Activated B cell treated with CpG ODN at 0.5 μM for 24 hours (primary cell): ENCODE measurements at regions not wholly inside any gene's neighbourhood (a gene's known extent, or its start where the extent isn't known, plus 50 kb on each side); places are given as distances from the start of the nearest gene placed in this dataset.

Experiments
- ATAC-seq: fragments of 200-7000 bp; cut with Tn5 transposase; one replicate; pipeline ENCODE4 v1.10.0; 2021; ENCODE audit warnings: low read depth, mild to moderate bottlenecking, moderate library complexity
- CTCF ChIA-PET: fragments of 350-600 bp; sonication (Branson Sonifier 250); formaldehyde crosslinking; loops from one replicate; lab custom pipeline; 2021; ENCODE audit warnings: antibody characterized with exemption; lab: Charles Lee
- POLR2A ChIA-PET: fragments of 350-600 bp; sonication (Branson Sonifier 250); formaldehyde crosslinking; loops from one replicate; lab custom pipeline; 2021; ENCODE audit warnings: antibody characterized with exemption; lab: Charles Lee
- DNase-seq: peaks from one replicate; pipeline ENCODE4 v3.0.0; 2022
- H3K27ac Mint-ChIP-seq: one replicate; pipeline ENCODE4 v1.8.0; 2020; ENCODE audit warnings: mixed read lengths
- H3K27me3 Mint-ChIP-seq: one replicate; pipeline ENCODE4 v1.8.0; 2021; ENCODE audit warnings: mixed read lengths
- H3K36me3 Mint-ChIP-seq: one replicate; pipeline ENCODE4 v1.8.0; 2021; ENCODE audit warnings: low read depth, mixed read lengths
- H3K4me1 Mint-ChIP-seq: one replicate; pipeline ENCODE4 v1.8.0; 2021; ENCODE audit warnings: mixed read lengths
- H3K4me3 Mint-ChIP-seq: one replicate; pipeline ENCODE4 v1.8.0; 2020; ENCODE audit warnings: mild to moderate bottlenecking, mixed read lengths
- H3K9me3 Mint-ChIP-seq: one replicate; pipeline ENCODE4 v1.8.0; 2020; ENCODE audit warnings: mixed read lengths
- intact Hi-C: fragments of 100-400 bp; cut with micrococcal nuclease; formaldehyde crosslinking; loops from one replicate; pipeline ENCODE4 v1.15.1; 2024
- TF ChIP-seq, protein P1 (sequence below): fragments of 200-600 bp; IDR thresholded peaks from one replicate; pipeline ENCODE4 v1.8.0; 2022; ENCODE audit warnings: antibody characterized with exemption, mild to moderate bottlenecking

DNA sequence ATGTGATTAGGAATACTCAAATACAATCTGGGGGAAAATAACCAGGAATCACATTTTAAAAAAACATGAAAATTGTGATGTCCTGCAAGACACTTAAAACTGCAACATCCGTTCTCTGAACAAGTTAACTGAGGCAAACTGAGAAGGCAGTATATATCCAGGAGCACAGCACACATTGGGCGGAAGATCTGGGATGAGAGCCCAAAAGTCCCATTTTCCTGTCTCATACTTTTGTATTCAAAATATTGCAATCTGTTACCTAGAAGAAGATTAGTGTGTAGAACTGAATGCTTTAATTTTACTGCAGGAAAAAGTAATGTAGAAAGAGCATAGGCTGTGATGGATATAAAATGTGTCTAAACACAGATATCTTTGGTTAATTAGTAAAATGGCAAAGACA, 276.8 kb upstream of the FANCL start:
- Mint-ChIP-seq H3K9me3 (no peaks in the 10 kb centered on the region), H3K27me3 (peaks cover 2% of the 10 kb centered on the region), H3K4me3 (no peak overlapping the region), H3K4me1 (no peaks in the 10 kb centered on the region), H3K36me3 (no peaks in the 10 kb centered on the region), H3K27ac (no peak overlapping the region)
- TF ChIP-seq, protein P1, sequence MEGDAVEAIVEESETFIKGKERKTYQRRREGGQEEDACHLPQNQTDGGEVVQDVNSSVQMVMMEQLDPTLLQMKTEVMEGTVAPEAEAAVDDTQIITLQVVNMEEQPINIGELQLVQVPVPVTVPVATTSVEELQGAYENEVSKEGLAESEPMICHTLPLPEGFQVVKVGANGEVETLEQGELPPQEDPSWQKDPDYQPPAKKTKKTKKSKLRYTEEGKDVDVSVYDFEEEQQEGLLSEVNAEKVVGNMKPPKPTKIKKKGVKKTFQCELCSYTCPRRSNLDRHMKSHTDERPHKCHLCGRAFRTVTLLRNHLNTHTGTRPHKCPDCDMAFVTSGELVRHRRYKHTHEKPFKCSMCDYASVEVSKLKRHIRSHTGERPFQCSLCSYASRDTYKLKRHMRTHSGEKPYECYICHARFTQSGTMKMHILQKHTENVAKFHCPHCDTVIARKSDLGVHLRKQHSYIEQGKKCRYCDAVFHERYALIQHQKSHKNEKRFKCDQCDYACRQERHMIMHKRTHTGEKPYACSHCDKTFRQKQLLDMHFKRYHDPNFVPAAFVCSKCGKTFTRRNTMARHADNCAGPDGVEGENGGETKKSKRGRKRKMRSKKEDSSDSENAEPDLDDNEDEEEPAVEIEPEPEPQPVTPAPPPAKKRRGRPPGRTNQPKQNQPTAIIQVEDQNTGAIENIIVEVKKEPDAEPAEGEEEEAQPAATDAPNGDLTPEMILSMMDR, result no peak
- intact Hi-C loops, result no loop called here
- ChIA-PET POLR2A (no interaction called here), CTCF (no interaction called here)
- no peak for ATAC-seq
- DNase-seq, result no peak

DNA sequence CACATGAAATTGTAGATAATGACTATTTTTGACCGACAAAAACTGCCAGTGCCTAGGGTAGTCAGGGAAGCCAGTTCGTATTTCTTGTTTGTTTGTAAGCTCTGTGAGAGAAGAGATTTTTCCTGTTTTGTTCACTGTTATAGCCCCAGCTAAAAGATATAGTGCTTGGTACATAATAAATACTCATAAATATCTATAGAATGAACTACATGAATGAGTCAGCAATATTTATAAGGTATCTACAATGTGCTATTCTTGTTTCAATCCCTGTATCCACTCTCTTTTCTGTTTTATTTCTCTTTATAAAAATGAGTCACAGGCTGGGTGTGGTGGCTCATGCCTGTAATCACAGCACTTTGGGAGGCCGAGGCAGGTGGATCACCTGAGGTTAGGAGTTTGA, 275.6 kb upstream of the FANCL start:
- H3K27me3 Mint-ChIP-seq, result peaks cover 2% of the 10 kb centered on the region
- DNase-seq (no peak), ATAC-seq (no peak)
- TF ChIP-seq, protein P1, result no peak
- H3K4me3 Mint-ChIP-seq, result no peak overlapping the region
- H3K9me3 Mint-ChIP-seq, result no peaks in the 10 kb centered on the region
- no peaks in the 10 kb centered on the region for H3K4me1 Mint-ChIP-seq
- POLR2A ChIA-PET, result no interaction called here
- H3K27ac Mint-ChIP-seq, result no peak overlapping the region
- no peaks in the 10 kb centered on the region for H3K36me3 Mint-ChIP-seq
- CTCF ChIA-PET, result no interaction called here
- intact Hi-C loops, result no loop called here

DNA sequence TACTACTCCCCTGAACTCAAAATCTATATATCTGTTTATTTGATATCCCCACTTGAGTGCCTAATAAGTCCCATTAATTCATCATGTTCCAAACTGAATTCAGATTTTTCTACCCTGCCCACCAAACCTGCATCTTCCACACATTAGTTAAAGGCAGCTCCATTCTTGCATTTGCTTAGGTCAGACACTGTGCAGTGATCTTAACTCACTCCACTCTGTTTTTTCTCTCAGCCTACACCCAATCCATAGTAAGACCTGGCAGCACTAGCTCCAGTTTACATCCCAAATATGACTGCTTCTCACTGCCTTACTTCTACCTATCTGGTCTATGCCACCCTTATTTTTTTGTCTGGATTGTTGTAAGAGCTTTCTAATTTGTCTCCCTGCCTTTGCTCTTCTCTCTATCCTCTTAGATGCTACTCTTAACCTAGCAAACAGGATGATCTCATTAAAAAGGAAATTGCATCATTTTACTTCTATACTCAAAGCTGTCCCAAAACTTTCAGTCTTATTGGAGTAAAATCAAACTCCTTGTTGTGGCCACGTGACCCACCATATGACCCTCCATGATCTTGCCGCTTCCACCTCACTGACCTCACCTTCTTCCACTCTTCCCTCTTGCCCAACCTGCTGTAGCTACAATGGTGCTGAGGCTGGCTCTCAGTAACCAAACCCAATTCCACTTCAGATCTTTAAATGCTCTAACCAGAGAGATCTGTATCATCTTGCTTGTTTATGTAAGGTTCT, 274.9 kb upstream of the FANCL start:
- CTCF ChIA-PET, result no interaction called here
- POLR2A ChIA-PET, result no interaction called here
- ATAC-seq (no peak), DNase-seq (no peak)
- Mint-ChIP-seq H3K27me3 (peaks cover 2% of the 10 kb centered on the region), H3K4me3 (no peak overlapping the region), H3K27ac (no peak overlapping the region), H3K9me3 (no peaks in the 10 kb centered on the region), H3K4me1 (no peaks in the 10 kb centered on the region), H3K36me3 (no peaks in the 10 kb centered on the region)
- TF ChIP-seq, protein P1, result no peak
- intact Hi-C loops, result no loop called here

DNA sequence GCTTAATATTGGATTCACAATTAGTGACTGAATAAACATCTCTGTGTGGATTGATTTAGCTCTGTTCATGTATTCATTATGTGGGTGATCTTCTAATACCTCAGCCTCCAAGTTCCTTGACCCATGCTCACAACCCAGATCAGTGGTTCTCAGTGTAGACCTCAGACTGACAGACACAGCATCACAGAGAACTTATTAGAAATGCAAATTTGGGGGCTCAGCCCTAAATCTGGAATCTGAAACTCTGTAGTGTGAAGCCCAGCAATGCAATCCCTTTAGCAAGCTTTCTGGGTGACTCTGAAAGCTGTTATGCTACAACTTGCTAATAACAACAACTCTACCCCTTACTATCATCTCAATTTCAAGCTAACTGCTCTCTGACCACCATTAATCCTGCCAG, 273.1 kb upstream of the FANCL start:
- ChIA-PET POLR2A (no interaction called here), CTCF (interaction anchor here (0.7 kb wide), 1 partner anchor 87 kb away, joined by 3 read pairs; no protein-coding TSS in a partner anchor)
- Mint-ChIP-seq H3K9me3 (no peaks in the 10 kb centered on the region), H3K27ac (no peak overlapping the region), H3K27me3 (peaks cover 2% of the 10 kb centered on the region), H3K36me3 (no peaks in the 10 kb centered on the region), H3K4me3 (no peak overlapping the region), H3K4me1 (no peaks in the 10 kb centered on the region)
- intact Hi-C loops, result no loop called here
- ATAC-seq (no peak), DNase-seq (no peak)
- TF ChIP-seq, protein P1, result no peak

DNA sequence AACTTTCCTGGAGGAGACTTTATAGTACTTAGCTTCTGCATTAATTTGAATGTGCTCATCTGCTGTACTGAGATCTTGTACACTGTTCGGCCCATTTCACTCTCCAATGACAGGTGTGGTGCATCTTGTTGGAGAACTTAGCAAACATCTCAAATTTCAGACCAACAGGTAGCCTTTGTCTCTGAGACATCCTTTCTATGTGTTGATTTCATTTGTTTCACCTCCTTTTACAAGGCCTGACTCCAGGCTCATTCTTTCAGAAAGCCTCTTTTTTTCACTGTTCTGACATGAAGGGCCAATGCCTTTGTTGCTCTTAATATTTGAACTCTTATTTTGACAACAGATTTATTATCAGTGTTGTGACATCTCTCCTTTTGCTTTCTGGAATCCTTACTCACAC, 271.8 kb upstream of the FANCL start:
- Mint-ChIP-seq H3K4me1 (no peaks in the 10 kb centered on the region), H3K36me3 (no peaks in the 10 kb centered on the region), H3K27ac (no peak overlapping the region), H3K4me3 (no peak overlapping the region), H3K9me3 (no peaks in the 10 kb centered on the region), H3K27me3 (peaks cover under 1% of the 10 kb centered on the region)
- no peak for ATAC-seq
- CTCF ChIA-PET, result no interaction called here
- intact Hi-C loops, result no loop called here
- TF ChIP-seq, protein P1, result no peak
- DNase-seq, result no peak
- POLR2A ChIA-PET, result no interaction called here
